MCF 10A (cell line): ENCODE measurements at regions not wholly inside any gene's neighbourhood (a gene's known extent, or its start where the extent isn't known, plus 50 kb on each side); places are given as distances from the start of the nearest gene placed in this dataset.

Experiments used
- BruUV-seq: library from RNA; stranded (reverse); fragments of 400-500 nt; replicated peaks from 2 replicates; lab custom pipeline; 2021; lab: Mats Ljungman, UMichigan
- CTCF ChIA-PET: fragments of 300-600 bp; sonication (Branson Sonifier 250); formaldehyde crosslinking; extraction: SDS; loops from one replicate; lab custom pipeline; 2021; ENCODE audit warnings: antibody characterized with exemption, inconsistent platforms; lab: Yijun Ruan, JAX
- POLR2A ChIA-PET: fragments of 300-600, 350-650 bp; sonication (Branson Sonifier 250); formaldehyde crosslinking; extraction: SDS; loops from one replicate; lab custom pipeline; 2020; ENCODE audit warnings: antibody characterized with exemption, inconsistent platforms; lab: Yijun Ruan, JAX
- DNase-seq: peaks from one replicate; pipeline ENCODE4 v3.0.0-alpha.2; 2018; ENCODE audit not compliant: unreplicated experiment
- H3K27ac Mint-ChIP-seq: one replicate; pipeline ENCODE4 v1.8.0; 2022; ENCODE audit warnings: mild to moderate bottlenecking, low read depth, mixed read lengths; ENCODE audit not compliant: unreplicated experiment
- H3K27me3 Mint-ChIP-seq: one replicate; pipeline ENCODE4 v1.8.0; 2022; ENCODE audit warnings: mixed read lengths; ENCODE audit not compliant: insufficient read depth, unreplicated experiment
- H3K36me3 Mint-ChIP-seq: one replicate; pipeline ENCODE4 v1.8.0; 2022; ENCODE audit warnings: mild to moderate bottlenecking, moderate library complexity, mixed read lengths; ENCODE audit not compliant: insufficient read depth, unreplicated experiment
- H3K4me1 Mint-ChIP-seq: one replicate; pipeline ENCODE4 v1.8.0; 2022; ENCODE audit warnings: mixed read lengths; ENCODE audit not compliant: insufficient read depth, unreplicated experiment
- H3K4me3 Mint-ChIP-seq: one replicate; pipeline ENCODE4 v1.8.0; 2022; ENCODE audit warnings: mild to moderate bottlenecking, moderate library complexity, mixed read lengths; ENCODE audit not compliant: unreplicated experiment
- H3K9me3 Mint-ChIP-seq: one replicate; pipeline ENCODE4 v1.8.0; 2022; ENCODE audit warnings: mixed read lengths; ENCODE audit not compliant: unreplicated experiment
- intact Hi-C: fragments of 100-400 bp; cut with micrococcal nuclease; formaldehyde crosslinking; loops from 2 replicates; pipeline ENCODE4 v1.14.1; 2022
- TF ChIP-seq, protein P1 (sequence below): fragments of 200-600 bp; IDR thresholded peaks from one replicate; pipeline ENCODE4 v1.8.0; 2022; ENCODE audit warnings: antibody characterized with exemption, mild to moderate bottlenecking; ENCODE audit not compliant: unreplicated experiment

GRCh38 chr5:4228708-4229107 is 633.1 kb downstream of the IRX1 start:
- ChIA-PET CTCF (no interaction called here), POLR2A (no interaction called here)
- DNase-seq, result no peak
- Mint-ChIP-seq H3K4me3 (no peak overlapping the region), H3K4me1 (peaks cover 5% of the 10 kb centered on the region), H3K36me3 (no peaks in the 10 kb centered on the region), H3K27me3 (no peaks in the 10 kb centered on the region), H3K9me3 (peaks cover 17% of the 10 kb centered on the region), H3K27ac (no peak overlapping the region)
- BruUV-seq, result no TSS peak
- TF ChIP-seq, protein P1, sequence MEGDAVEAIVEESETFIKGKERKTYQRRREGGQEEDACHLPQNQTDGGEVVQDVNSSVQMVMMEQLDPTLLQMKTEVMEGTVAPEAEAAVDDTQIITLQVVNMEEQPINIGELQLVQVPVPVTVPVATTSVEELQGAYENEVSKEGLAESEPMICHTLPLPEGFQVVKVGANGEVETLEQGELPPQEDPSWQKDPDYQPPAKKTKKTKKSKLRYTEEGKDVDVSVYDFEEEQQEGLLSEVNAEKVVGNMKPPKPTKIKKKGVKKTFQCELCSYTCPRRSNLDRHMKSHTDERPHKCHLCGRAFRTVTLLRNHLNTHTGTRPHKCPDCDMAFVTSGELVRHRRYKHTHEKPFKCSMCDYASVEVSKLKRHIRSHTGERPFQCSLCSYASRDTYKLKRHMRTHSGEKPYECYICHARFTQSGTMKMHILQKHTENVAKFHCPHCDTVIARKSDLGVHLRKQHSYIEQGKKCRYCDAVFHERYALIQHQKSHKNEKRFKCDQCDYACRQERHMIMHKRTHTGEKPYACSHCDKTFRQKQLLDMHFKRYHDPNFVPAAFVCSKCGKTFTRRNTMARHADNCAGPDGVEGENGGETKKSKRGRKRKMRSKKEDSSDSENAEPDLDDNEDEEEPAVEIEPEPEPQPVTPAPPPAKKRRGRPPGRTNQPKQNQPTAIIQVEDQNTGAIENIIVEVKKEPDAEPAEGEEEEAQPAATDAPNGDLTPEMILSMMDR, result no peak
- intact Hi-C loops, result no loop called here

- Mint-ChIP-seq H3K27ac (no peak overlapping the region), H3K4me3 (no peak overlapping the region), H3K36me3 (no peaks in the 10 kb centered on the region), H3K9me3 (peaks cover 26% of the 10 kb centered on the region), H3K4me1 (peaks cover 5% of the 10 kb centered on the region), H3K27me3 (no peaks in the 10 kb centered on the region)
- ChIA-PET CTCF (no interaction called here), POLR2A (interaction anchor here (0.6 kb wide), 1 partner anchor 1034 kb away, joined by 3 read pairs; no protein-coding TSS in a partner anchor)
- TF ChIP-seq, protein P1, result no peak
- intact Hi-C loops, result no loop called here
- no TSS peak for BruUV-seq
- DNase-seq, result no peak
Measured at GRCh38 chr5:4229414-4230292, 634.0 kb downstream of the IRX1 start.

GRCh38 chr5:4230471-4230785 is 634.8 kb downstream of the IRX1 start:
- intact Hi-C loops, result no loop called here
- Mint-ChIP-seq H3K4me3 (no peak overlapping the region), H3K4me1 (peaks cover 5% of the 10 kb centered on the region), H3K27ac (no peak overlapping the region), H3K36me3 (no peaks in the 10 kb centered on the region), H3K9me3 (peaks cover 31% of the 10 kb centered on the region), H3K27me3 (no peaks in the 10 kb centered on the region)
- BruUV-seq, result no TSS peak
- ChIA-PET POLR2A (no interaction called here), CTCF (no interaction called here)
- DNase-seq, result no peak
- TF ChIP-seq, protein P1, result no peak

- BruUV-seq, result no TSS peak
- no peak overlapping the region for H3K4me3 Mint-ChIP-seq
Measured at GRCh38 chr5:4230786-4231641, 635.4 kb downstream of the IRX1 start.

More at GRCh38 chr5:4230786-4231641, 635.4 kb downstream of the IRX1 start:
- ChIA-PET POLR2A (no interaction called here), CTCF (interaction anchor here (0.7 kb wide), 1 partner anchor 586 kb away, joined by 3 read pairs; no protein-coding TSS in a partner anchor)
- H3K27ac Mint-ChIP-seq, result no peak overlapping the region
- H3K9me3 Mint-ChIP-seq, result peaks cover 31% of the 10 kb centered on the region
- H3K27me3 Mint-ChIP-seq, result no peaks in the 10 kb centered on the region
- peaks cover 5% of the 10 kb centered on the region for H3K4me1 Mint-ChIP-seq
- H3K36me3 Mint-ChIP-seq, result no peaks in the 10 kb centered on the region
- intact Hi-C loops, result no loop called here
- TF ChIP-seq, protein P1, result no peak
- DNase-seq, result no peak
